Spleen (tissue), 3 donors: ENCODE measurements at regions not wholly inside any gene's neighbourhood (a gene's known extent, or its start where the extent isn't known, plus 50 kb on each side); places are given as distances from the start of the nearest gene placed in this dataset.
"Not testable (repeated sequence)": the region's sequence is repeated elsewhere in the genome, so short reads cannot be mapped to it uniquely, and the experiment has no call there.

Source experiments
- POLR2A ChIP-seq, 3 donors: fragments of 450-650 bp; IDR thresholded peaks; one replicate each; pipeline ENCODE4 v1.5.1; 2017; ENCODE audit warnings: antibody characterized with exemption in 3 of 3, mild to moderate bottlenecking in 1 of 3
- POLR2AphosphoS5 ChIP-seq, 3 donors: sonication (generic); formaldehyde crosslinking; IDR thresholded peaks; one replicate each; pipeline ENCODE4 v1.5.1; 2017; ENCODE audit warnings: antibody characterized with exemption in 3 of 3

- not testable (repeated sequence) for TF ChIP-seq POLR2AphosphoS5, POLR2A (IDR thresholded peaks at IDR 0.05)
These were observed 957.8 kb downstream of the LTN1 start for GRCh38 chr21:28034916-28035315.
